ENCODE measurements at regions not wholly inside any gene's neighbourhood (a gene's known extent, or its start where the extent isn't known, plus 50 kb on each side); places are given as distances from the start of the nearest gene placed in this dataset.

- WGBS, 10 experiments, result 31 to 100% (median 64%) methylated on average over 1 to 4 of the region's 4 CpGs
- Histone ChIP-seq H3K4me1 (replicated peaks in 1 of 2) (peaks cover 24 to 41% of the 10 kb centered on the region in 2 donors), H3K27ac (no peak overlapping the region), H3K4me3 (no peak overlapping the region)
- in situ Hi-C loops (cut with MboI; ENCODE audit: low pct_unique_long_range_greater_than_20kb in 2 of 9, low sequenced_read_pairs in 9 of 9, unreplicated experiment in 9 of 9), result loop anchor here in 1 of 9 experiments (25.0 kb wide), 1 partner anchor 171 kb away; no protein-coding TSS in a partner anchor
- ATAC-seq (replicated peaks in 6 of 8), result no peak
These were observed 222.2 kb upstream of the TMEM161B start for GRCh38 chr5:88490874-88491273.

- Histone ChIP-seq H3K27ac (no peak overlapping the region), H3K4me3 (no peak overlapping the region), H3K4me1 (replicated peaks in 1 of 2) (peaks cover 39 to 56% of the 10 kb centered on the region in 2 donors)
- 33 to 81% (median 43%) methylated on average over 3 to 6 of the region's 6 CpGs; no CpG with 5 or more reads in 2 of the 10 experiments for WGBS, 10 experiments
- in situ Hi-C loops (cut with MboI; ENCODE audit: low pct_unique_long_range_greater_than_20kb in 2 of 9, low sequenced_read_pairs in 9 of 9, unreplicated experiment in 9 of 9), result loop anchor here in 1 of 9 experiments (25.0 kb wide), 1 partner anchor 173 kb away; no protein-coding TSS in a partner anchor
- ATAC-seq (replicated peaks in 6 of 8), result peak in 5 of 8 experiments; percentile 41 to 63 (median 48)
These were observed 220.7 kb upstream of the TMEM161B start for GRCh38 chr5:88489364-88489763.

GRCh38 chr5:88488561-88488960 is 219.9 kb upstream of the TMEM161B start:
- no peak for ATAC-seq (replicated peaks in 6 of 8)
- in situ Hi-C loops (cut with MboI; ENCODE audit: low pct_unique_long_range_greater_than_20kb in 2 of 9, low sequenced_read_pairs in 9 of 9, unreplicated experiment in 9 of 9), result loop anchor here in 1 of 9 experiments (25.0 kb wide), 1 partner anchor 174 kb away; no protein-coding TSS in a partner anchor
- 13 to 59% (median 46%) methylated on average over 1 to 2 of the region's 2 CpGs; no CpG with 5 or more reads in 4 of the 10 experiments for WGBS, 10 experiments
- H3K4me3 ChIP-seq, result no peak overlapping the region
- H3K4me1 ChIP-seq (replicated peaks in 1 of 2), result peaks cover 42 to 63% of the 10 kb centered on the region in 2 donors
- no peak overlapping the region for H3K27ac ChIP-seq

GRCh38 chr5:88488130-88488529 is 219.5 kb upstream of the TMEM161B start:
- ATAC-seq (replicated peaks in 6 of 8), result peak in 3 of 8 experiments; percentile 10 to 60 (median 54)
- Histone ChIP-seq H3K4me3 (no peak overlapping the region), H3K4me1 (replicated peaks in 1 of 2) (peaks cover 44 to 67% of the 10 kb centered on the region in 2 donors), H3K27ac (no peak overlapping the region)
- 0 to 100% (median 83%) methylated on average over 1 to 2 of the region's 2 CpGs; no CpG with 5 or more reads in 2 of the 10 experiments for WGBS, 10 experiments
- in situ Hi-C loops (cut with MboI; ENCODE audit: low pct_unique_long_range_greater_than_20kb in 2 of 9, low sequenced_read_pairs in 9 of 9, unreplicated experiment in 9 of 9), result loop anchor here in 1 of 9 experiments (25.0 kb wide), 1 partner anchor 174 kb away; no protein-coding TSS in a partner anchor

- ATAC-seq (replicated peaks in 6 of 8), result no peak
- in situ Hi-C loops (cut with MboI; ENCODE audit: low pct_unique_long_range_greater_than_20kb in 2 of 9, low sequenced_read_pairs in 9 of 9, unreplicated experiment in 9 of 9), result loop anchor here in 1 of 9 experiments (25.0 kb wide), 1 partner anchor 175 kb away; no protein-coding TSS in a partner anchor
- no peak overlapping the region for H3K27ac ChIP-seq
- peaks cover 51 to 77% of the 10 kb centered on the region in 2 donors for H3K4me1 ChIP-seq (replicated peaks in 1 of 2)
- WGBS, 10 experiments, result 26 to 100% (median 83%) methylated on average over 1 to 4 of the region's 4 CpGs; no CpG with 5 or more reads in 1 of the 10 experiments
- no peak overlapping the region for H3K4me3 ChIP-seq
These were observed 218.4 kb upstream of the TMEM161B start for GRCh38 chr5:88487066-88487465.

GRCh38 chr5:88486431-88486830 is 217.8 kb upstream of the TMEM161B start:
- ATAC-seq (replicated peaks in 6 of 8), result no peak
- WGBS, 10 experiments, result 28 to 82% (median 57%) methylated on average over 2 to 3 of the region's 3 CpGs; no CpG with 5 or more reads in 1 of the 10 experiments
- in situ Hi-C loops (cut with MboI; ENCODE audit: low pct_unique_long_range_greater_than_20kb in 2 of 9, low sequenced_read_pairs in 9 of 9, unreplicated experiment in 9 of 9), result loop anchor here in 1 of 9 experiments (25.0 kb wide), 1 partner anchor 176 kb away; no protein-coding TSS in a partner anchor
- H3K4me1 ChIP-seq (replicated peaks in 1 of 2), result peaks cover 52 to 83% of the 10 kb centered on the region in 2 donors
- H3K27ac ChIP-seq, result no peak overlapping the region
- H3K4me3 ChIP-seq, result no peak overlapping the region

- in situ Hi-C loops (cut with MboI; ENCODE audit: low pct_unique_long_range_greater_than_20kb in 2 of 9, low sequenced_read_pairs in 9 of 9, unreplicated experiment in 9 of 9), result loop anchor here in 1 of 9 experiments (25.0 kb wide), 1 partner anchor 177 kb away; no protein-coding TSS in a partner anchor
- no peak overlapping the region for H3K4me3 ChIP-seq
- no peak for ATAC-seq (replicated peaks in 6 of 8)
- peaks cover 60 to 86% of the 10 kb centered on the region in 2 donors for H3K4me1 ChIP-seq (replicated peaks in 1 of 2)
- no peak overlapping the region for H3K27ac ChIP-seq
- WGBS, 10 experiments, result 0 to 89% (median 71%) methylated on average over 1 of the region's 1 CpG; no CpG with 5 or more reads in 3 of the 10 experiments
These were observed 216.9 kb upstream of the TMEM161B start for GRCh38 chr5:88485531-88485930.

- peak; percentile 61 to 90 (median 78) for ATAC-seq (replicated peaks in 6 of 8)
- peak overlapping the region in 4 of 5 donors; percentile 2 to 19 (median 10) for H3K4me3 ChIP-seq
- peaks cover 61 to 81% of the 10 kb centered on the region in 2 donors for H3K4me1 ChIP-seq (replicated peaks in 1 of 2)
- 20 to 80% (median 46%) methylated on average over 1 to 8 of the region's 10 CpGs for WGBS, 10 experiments
- peak overlapping the region; percentile 57 to 87 for H3K27ac ChIP-seq
- in situ Hi-C loops (cut with MboI; ENCODE audit: low pct_unique_long_range_greater_than_20kb in 2 of 9, low sequenced_read_pairs in 9 of 9, unreplicated experiment in 9 of 9), result loop anchor here in 1 of 9 experiments (25.0 kb wide), 1 partner anchor 178 kb away; no protein-coding TSS in a partner anchor
These were observed 215.5 kb upstream of the TMEM161B start for GRCh38 chr5:88483964-88484672.

- WGBS, 10 experiments, result 0 to 96% (median 70%) methylated on average over 2 to 5 of the region's 5 CpGs
- ATAC-seq (replicated peaks in 6 of 8), result peak; percentile 47 to 71 (median 58)
- no peak overlapping the region for H3K27ac ChIP-seq
- no peak overlapping the region for H3K4me3 ChIP-seq
- peaks cover 42 to 54% of the 10 kb centered on the region in 2 donors for H3K4me1 ChIP-seq (replicated peaks in 1 of 2)
- in situ Hi-C loops (cut with MboI; ENCODE audit: low pct_unique_long_range_greater_than_20kb in 2 of 9, low sequenced_read_pairs in 9 of 9, unreplicated experiment in 9 of 9), result loop anchor here in 1 of 9 experiments (25.0 kb wide), 1 partner anchor 181 kb away; no protein-coding TSS in a partner anchor
These were observed 212.3 kb upstream of the TMEM161B start for GRCh38 chr5:88480801-88481499.

GRCh38 chr5:88480245-88480644 is 211.6 kb upstream of the TMEM161B start:
- H3K4me1 ChIP-seq (replicated peaks in 1 of 2), result peaks cover 36 to 48% of the 10 kb centered on the region in 2 donors
- peak in 7 of 8 experiments; percentile 22 to 75 (median 42) for ATAC-seq (replicated peaks in 6 of 8)
- WGBS, 10 experiments, result 0 to 94% (median 59%) methylated on average over 1 to 4 of the region's 4 CpGs; no CpG with 5 or more reads in 2 of the 10 experiments
- in situ Hi-C loops (cut with MboI; ENCODE audit: low pct_unique_long_range_greater_than_20kb in 2 of 9, low sequenced_read_pairs in 9 of 9, unreplicated experiment in 9 of 9), result loop anchor here in 1 of 9 experiments (25.0 kb wide), 1 partner anchor 182 kb away; no protein-coding TSS in a partner anchor
- no peak overlapping the region for H3K4me3 ChIP-seq
- H3K27ac ChIP-seq, result no peak overlapping the region

GRCh38 chr5:88474574-88474973 is 205.9 kb upstream of the TMEM161B start:
- H3K4me1 ChIP-seq (replicated peaks in 1 of 2), result peaks cover 0 to 4% of the 10 kb centered on the region in 2 donors
- ATAC-seq (replicated peaks in 6 of 8), result no peak
- in situ Hi-C loops (cut with MboI; ENCODE audit: low pct_unique_long_range_greater_than_20kb in 2 of 9, low sequenced_read_pairs in 9 of 9, unreplicated experiment in 9 of 9), result no loop called here
- no peak overlapping the region for H3K4me3 ChIP-seq
- H3K27ac ChIP-seq, result no peak overlapping the region
- WGBS, 10 experiments, result 0 to 60% (median 24%) methylated on average over 1 of the region's 1 CpG; no CpG with 5 or more reads in 6 of the 10 experiments

GRCh38 chr5:88470745-88471144 is 202.1 kb upstream of the TMEM161B start:
- WGBS, 10 experiments, result 0 to 100% (median 80%) methylated on average over 1 to 2 of the region's 2 CpGs; no CpG with 5 or more reads in 3 of the 10 experiments
- H3K4me3 ChIP-seq, result no peak overlapping the region
- in situ Hi-C loops (cut with MboI; ENCODE audit: low pct_unique_long_range_greater_than_20kb in 2 of 9, low sequenced_read_pairs in 9 of 9, unreplicated experiment in 9 of 9), result no loop called here
- H3K27ac ChIP-seq, result no peak overlapping the region
- peaks cover 0 to 4% of the 10 kb centered on the region in 2 donors for H3K4me1 ChIP-seq (replicated peaks in 1 of 2)
- no peak for ATAC-seq (replicated peaks in 6 of 8)

Data from motor neuron (in vitro differentiated cells).